ENCODE measurements at regions not wholly inside any gene's neighbourhood (a gene's known extent, or its start where the extent isn't known, plus 50 kb on each side); places are given as distances from the start of the nearest gene placed in this dataset.

- TF ChIP-seq POLR2A (IDR thresholded peaks at IDR 0.05), result no peak
- no peak for TF ChIP-seq CTCF (IDR thresholded peaks at IDR 0.05)
- ATAC-seq (no peak), DNase-seq (no peak)
- Histone ChIP-seq H3K36me3 (replicated peaks in 1 of 2; ENCODE audit: insufficient read depth in 1 of 2, low read depth in 2 of 2) (no peaks in the 10 kb centered on the region), H3K27ac (no peak overlapping the region), H3K4me3 (no peak overlapping the region), H3K4me1 (no peaks in the 10 kb centered on the region), H3K9me3 (no peaks in the 10 kb centered on the region), H3K27me3 (no peaks in the 10 kb centered on the region)
- intact Hi-C loops (cut with DNase I), result no loop called here
- 83 to 88% methylated on average over 1 of the region's 1 CpG for WGBS, 2 donors
These were observed 939.0 kb downstream of the TBC1D32 start for GRCh38 chr6:120395330-120395729.

GRCh38 chr6:120392941-120393340 lies 941.3 kb downstream of the TBC1D32 start:
- H3K36me3 ChIP-seq (replicated peaks in 1 of 2; ENCODE audit: insufficient read depth in 1 of 2, low read depth in 2 of 2), result no peaks in the 10 kb centered on the region
- WGBS, 2 donors, result 53 to 56% methylated on average over 2 of the region's 2 CpGs
- intact Hi-C loops (cut with DNase I), result no loop called here
- no peaks in the 10 kb centered on the region for H3K9me3 ChIP-seq
- no peak overlapping the region for H3K4me3 ChIP-seq
- no peaks in the 10 kb centered on the region for H3K4me1 ChIP-seq
- no peaks in the 10 kb centered on the region for H3K27me3 ChIP-seq
- TF ChIP-seq CTCF (IDR thresholded peaks at IDR 0.05) (no peak), POLR2A (IDR thresholded peaks at IDR 0.05) (no peak)
- ATAC-seq, result no peak
- no peak for DNase-seq
- H3K27ac ChIP-seq, result no peak overlapping the region

- H3K9me3 ChIP-seq, result no peaks in the 10 kb centered on the region
- intact Hi-C loops (cut with DNase I), result no loop called here
These were observed 949.6 kb downstream of the TBC1D32 start for GRCh38 chr6:120384671-120385070.

GRCh38 chr6:120383681-120384080 lies 950.6 kb downstream of the TBC1D32 start:
- no peaks in the 10 kb centered on the region for H3K27me3 ChIP-seq
- H3K4me1 ChIP-seq, result no peaks in the 10 kb centered on the region
- WGBS, 2 donors, result 73 to 78% methylated on average over 1 of the region's 1 CpG
- H3K9me3 ChIP-seq, result no peaks in the 10 kb centered on the region
- no peak for TF ChIP-seq POLR2A (IDR thresholded peaks at IDR 0.05)
- no peak for TF ChIP-seq CTCF (IDR thresholded peaks at IDR 0.05)
- no peak overlapping the region for H3K4me3 ChIP-seq
- no peak for DNase-seq
- intact Hi-C loops (cut with DNase I), result no loop called here
- H3K27ac ChIP-seq, result no peak overlapping the region
- no peak for ATAC-seq
- H3K36me3 ChIP-seq (replicated peaks in 1 of 2; ENCODE audit: insufficient read depth in 1 of 2, low read depth in 2 of 2), result no peaks in the 10 kb centered on the region

More at GRCh38 chr6:120384671-120385070, 949.6 kb downstream of the TBC1D32 start:
- DNase-seq (no peak), ATAC-seq (no peak)
- Histone ChIP-seq H3K4me1 (no peaks in the 10 kb centered on the region), H3K27ac (no peak overlapping the region), H3K36me3 (replicated peaks in 1 of 2; ENCODE audit: insufficient read depth in 1 of 2, low read depth in 2 of 2) (no peaks in the 10 kb centered on the region), H3K4me3 (no peak overlapping the region), H3K27me3 (no peaks in the 10 kb centered on the region)
- no peak for TF ChIP-seq CTCF (IDR thresholded peaks at IDR 0.05)
- no peak for TF ChIP-seq POLR2A (IDR thresholded peaks at IDR 0.05)

- H3K4me3 ChIP-seq, result no peak overlapping the region
- peak in 6 of 7 experiments; percentile 44 to 68 (median 54) for TF ChIP-seq CTCF (IDR thresholded peaks at IDR 0.05)
- TF ChIP-seq POLR2A (IDR thresholded peaks at IDR 0.05), result no peak
- intact Hi-C loops (cut with DNase I), result no loop called here
- ATAC-seq (peak; percentile 63), DNase-seq (peak in 3 of 4 donors; percentile 9 to 21 (median 13))
- WGBS, 2 donors, result 21 to 34% methylated on average over 3 of the region's 3 CpGs
- no peaks in the 10 kb centered on the region for H3K27me3 ChIP-seq
- no peaks in the 10 kb centered on the region for H3K36me3 ChIP-seq (replicated peaks in 1 of 2; ENCODE audit: insufficient read depth in 1 of 2, low read depth in 2 of 2)
- H3K9me3 ChIP-seq, result no peaks in the 10 kb centered on the region
- no peak overlapping the region for H3K27ac ChIP-seq
- H3K4me1 ChIP-seq, result no peaks in the 10 kb centered on the region
These were observed 955.6 kb downstream of the TBC1D32 start for GRCh38 chr6:120378582-120379220.

All from body of pancreas (tissue), 4 donors.